ENCODE measurements at regions not wholly inside any gene's neighbourhood (a gene's known extent, or its start where the extent isn't known, plus 50 kb on each side); places are given as distances from the start of the nearest gene placed in this dataset.

DNA sequence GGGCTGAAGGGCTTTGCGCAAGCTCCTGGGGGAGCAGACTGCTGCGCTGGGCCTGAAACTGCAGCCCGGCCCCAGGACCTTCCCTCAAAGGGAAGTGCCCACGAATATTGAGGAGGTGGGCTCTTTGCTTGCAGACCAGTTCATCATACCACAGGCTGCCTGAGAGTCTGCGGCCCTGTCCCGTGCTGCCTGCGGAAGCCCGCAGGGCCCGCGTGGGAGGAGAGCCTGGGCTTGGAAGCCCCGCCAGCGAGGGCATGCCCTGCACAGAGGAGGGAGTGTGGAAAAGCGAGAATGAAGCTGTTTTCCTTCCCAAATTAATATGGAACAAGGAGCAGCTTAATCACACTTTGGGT is 83.6 kb upstream of the MKI67 start:
- TF ChIP-seq, protein P1, sequence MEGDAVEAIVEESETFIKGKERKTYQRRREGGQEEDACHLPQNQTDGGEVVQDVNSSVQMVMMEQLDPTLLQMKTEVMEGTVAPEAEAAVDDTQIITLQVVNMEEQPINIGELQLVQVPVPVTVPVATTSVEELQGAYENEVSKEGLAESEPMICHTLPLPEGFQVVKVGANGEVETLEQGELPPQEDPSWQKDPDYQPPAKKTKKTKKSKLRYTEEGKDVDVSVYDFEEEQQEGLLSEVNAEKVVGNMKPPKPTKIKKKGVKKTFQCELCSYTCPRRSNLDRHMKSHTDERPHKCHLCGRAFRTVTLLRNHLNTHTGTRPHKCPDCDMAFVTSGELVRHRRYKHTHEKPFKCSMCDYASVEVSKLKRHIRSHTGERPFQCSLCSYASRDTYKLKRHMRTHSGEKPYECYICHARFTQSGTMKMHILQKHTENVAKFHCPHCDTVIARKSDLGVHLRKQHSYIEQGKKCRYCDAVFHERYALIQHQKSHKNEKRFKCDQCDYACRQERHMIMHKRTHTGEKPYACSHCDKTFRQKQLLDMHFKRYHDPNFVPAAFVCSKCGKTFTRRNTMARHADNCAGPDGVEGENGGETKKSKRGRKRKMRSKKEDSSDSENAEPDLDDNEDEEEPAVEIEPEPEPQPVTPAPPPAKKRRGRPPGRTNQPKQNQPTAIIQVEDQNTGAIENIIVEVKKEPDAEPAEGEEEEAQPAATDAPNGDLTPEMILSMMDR (IDR thresholded peaks at IDR 0.05), result no peak
- TF ChIP-seq EZH2 (IDR thresholded peaks at IDR 0.05), result no peak
